Upper lobe of left lung (tissue), 4 donors: ENCODE measurements at regions not wholly inside any gene's neighbourhood (a gene's known extent, or its start where the extent isn't known, plus 50 kb on each side); places are given as distances from the start of the nearest gene placed in this dataset.
"Not testable (repeated sequence)": the region's sequence is repeated elsewhere in the genome, so short reads cannot be mapped to it uniquely, and the experiment has no call there.

Source experiments
- EP300 ChIP-seq, 4 donors: sonication (generic); formaldehyde crosslinking; IDR thresholded peaks; one replicate each; pipeline ENCODE4 v1.5.1; 2017; ENCODE audit warnings: antibody characterized with exemption in 4 of 4, control low read depth in 2 of 4
- TF ChIP-seq, protein P1 (sequence below), 6 experiments: fragments of 450-650 bp in 4 of 6; fragments of 200-600 bp in 2 of 6; sonication (generic) in 2 of 6; IDR thresholded peaks; one replicate each; pipeline ENCODE4 v1.5.1; 2016 to 2019; ENCODE audit warnings: antibody characterized with exemption in 6 of 6

DNA sequence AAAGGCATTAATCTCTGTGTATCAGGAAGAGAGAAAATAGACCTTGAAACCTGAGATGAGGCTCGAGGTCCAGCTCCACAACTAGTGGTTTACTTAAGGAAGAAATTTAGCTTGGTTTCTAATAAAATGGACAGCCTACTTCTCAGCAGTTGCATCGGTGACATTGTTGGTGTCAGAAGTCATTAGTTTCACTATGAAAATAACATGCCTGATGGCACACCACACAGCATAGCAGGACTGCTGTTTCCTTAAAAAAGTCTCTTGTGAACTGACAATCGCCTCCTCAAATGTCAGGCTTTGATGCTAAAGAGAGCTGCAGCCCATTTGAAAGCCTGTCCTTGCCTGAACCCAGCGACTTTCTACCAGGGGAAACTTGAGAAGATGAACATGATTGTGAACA lies 204.1 kb downstream of the CDY1B start:
- TF ChIP-seq EP300 (IDR thresholded peaks at IDR 0.05): not testable (repeated sequence)
- TF ChIP-seq, protein P1, sequence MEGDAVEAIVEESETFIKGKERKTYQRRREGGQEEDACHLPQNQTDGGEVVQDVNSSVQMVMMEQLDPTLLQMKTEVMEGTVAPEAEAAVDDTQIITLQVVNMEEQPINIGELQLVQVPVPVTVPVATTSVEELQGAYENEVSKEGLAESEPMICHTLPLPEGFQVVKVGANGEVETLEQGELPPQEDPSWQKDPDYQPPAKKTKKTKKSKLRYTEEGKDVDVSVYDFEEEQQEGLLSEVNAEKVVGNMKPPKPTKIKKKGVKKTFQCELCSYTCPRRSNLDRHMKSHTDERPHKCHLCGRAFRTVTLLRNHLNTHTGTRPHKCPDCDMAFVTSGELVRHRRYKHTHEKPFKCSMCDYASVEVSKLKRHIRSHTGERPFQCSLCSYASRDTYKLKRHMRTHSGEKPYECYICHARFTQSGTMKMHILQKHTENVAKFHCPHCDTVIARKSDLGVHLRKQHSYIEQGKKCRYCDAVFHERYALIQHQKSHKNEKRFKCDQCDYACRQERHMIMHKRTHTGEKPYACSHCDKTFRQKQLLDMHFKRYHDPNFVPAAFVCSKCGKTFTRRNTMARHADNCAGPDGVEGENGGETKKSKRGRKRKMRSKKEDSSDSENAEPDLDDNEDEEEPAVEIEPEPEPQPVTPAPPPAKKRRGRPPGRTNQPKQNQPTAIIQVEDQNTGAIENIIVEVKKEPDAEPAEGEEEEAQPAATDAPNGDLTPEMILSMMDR (IDR thresholded peaks at IDR 0.05): not testable (repeated sequence)
